ENCODE measurements at regions not wholly inside any gene's neighbourhood (a gene's known extent, or its start where the extent isn't known, plus 50 kb on each side); places are given as distances from the start of the nearest gene placed in this dataset.

DNA sequence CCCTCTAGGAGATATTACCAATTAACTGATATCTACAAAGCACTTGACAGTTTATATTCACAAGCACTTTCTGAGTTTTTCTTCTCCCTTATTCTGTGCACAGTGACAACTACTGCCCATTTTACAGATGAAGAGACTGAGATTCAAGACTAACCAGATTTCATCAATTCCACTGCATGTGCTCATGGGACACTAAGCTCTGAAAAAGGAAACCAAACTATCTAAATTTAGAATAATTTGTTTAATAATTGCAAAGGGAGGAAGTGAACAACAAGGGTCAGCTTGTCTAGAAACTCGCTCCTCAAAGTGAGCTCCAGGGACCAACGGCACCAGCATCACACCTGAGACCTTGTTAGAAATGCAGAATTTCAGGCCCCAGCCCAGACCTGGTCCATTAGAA, 50.8 kb upstream of the MYLIP start:
- DNase-seq: no peak

DNA sequence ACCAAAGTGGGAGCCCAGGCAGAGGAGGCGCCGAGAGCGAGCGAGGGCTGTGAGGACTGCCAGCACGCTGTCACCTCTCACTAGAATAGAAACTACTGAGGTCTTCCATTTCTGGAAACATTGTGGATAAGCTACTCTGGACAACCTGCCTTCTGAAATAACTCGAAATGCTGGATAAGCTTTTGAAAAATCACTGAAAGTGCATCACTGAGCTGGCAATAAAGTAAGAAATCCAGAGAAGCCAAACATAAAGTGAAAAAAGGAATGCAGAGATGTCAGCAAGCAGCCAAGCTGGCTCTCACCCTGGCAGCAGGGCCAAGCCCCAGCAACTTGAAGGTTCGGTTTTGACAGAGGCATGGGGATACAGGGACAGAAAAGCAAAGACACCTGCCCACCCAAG, 59.2 kb upstream of the MYLIP start:
- no peak for DNase-seq

DNA sequence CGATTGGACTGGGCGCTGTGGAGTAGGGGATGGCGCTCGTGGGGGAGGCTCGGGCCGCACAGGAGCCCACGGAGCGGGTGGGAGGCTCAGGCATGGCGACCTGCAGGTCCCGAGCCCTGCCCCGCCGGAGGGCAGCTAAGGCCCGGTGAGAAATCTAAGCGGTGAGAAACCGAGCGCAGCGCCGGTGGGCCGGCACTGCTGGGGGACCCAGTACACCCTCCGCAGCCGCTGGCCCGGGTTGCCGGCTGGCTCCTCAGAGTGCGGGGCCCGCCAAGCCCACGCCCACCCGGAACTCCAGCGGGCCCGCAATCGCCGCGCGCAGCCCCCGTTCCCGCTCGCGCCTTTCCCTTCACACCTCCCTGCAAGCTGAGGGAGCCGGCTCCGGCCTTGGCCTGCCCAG, 59.7 kb upstream of the MYLIP start:
- DNase-seq: no peak

DNA sequence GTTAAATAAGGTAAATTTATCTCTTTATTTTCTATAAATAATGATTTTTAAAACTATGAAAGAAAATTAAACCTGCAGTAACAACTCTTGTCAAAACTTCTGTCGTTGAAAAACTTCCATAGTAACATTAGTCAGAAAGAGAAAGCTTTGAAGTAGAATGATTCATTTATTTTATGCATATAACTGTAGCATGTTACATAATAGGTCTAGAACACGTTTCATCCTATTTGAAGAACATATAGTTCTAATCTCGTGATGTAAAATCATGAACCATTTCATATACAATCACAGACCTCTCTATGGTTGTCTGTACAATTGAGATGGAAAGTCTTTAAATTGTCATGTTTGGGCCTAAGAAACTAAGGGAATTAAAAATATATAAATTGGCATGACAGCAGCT, 61.3 kb upstream of the MYLIP start:
- no peak for DNase-seq

DNA sequence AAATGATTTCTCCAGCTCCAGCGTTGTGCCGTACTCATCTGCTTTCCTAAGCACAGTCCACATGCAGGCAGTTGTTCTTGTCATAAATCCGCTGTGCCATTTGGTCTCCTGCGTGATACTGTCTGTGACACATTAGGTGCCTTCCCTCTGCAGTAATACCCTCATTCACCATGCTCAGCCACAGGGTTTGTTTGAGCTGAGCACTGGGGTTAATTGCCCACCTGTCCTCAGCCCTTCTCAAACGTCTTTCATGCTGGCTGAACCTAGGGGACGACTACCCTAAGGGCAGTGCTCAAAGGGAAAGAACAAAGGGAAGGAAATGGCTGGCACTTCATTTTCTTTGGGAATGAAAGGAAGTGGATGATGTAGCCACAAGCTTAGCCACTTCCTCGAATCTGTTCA, 64.2 kb upstream of the MYLIP start:
- DNase-seq: no peak

DNA sequence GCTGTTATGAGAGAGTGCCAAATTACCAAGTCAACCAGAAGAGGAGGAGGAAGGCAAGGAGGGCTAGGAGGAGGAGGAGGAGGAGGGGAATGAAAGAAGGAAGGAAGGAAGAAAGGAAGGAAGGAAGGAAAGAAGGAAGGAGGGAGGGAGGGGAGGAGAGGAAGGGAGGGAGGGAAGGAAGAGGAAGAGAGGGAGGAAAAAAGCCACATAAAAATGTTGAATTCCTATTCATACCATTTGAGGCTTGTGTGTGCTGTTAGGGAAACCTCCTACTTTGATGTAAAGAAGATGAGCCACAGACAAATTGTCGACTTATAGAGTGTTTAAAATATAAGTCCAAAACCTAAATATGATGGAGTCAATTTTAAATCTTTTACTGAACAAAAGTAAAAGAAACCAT, 65.3 kb upstream of the MYLIP start:
- DNase-seq: no peak

DNA sequence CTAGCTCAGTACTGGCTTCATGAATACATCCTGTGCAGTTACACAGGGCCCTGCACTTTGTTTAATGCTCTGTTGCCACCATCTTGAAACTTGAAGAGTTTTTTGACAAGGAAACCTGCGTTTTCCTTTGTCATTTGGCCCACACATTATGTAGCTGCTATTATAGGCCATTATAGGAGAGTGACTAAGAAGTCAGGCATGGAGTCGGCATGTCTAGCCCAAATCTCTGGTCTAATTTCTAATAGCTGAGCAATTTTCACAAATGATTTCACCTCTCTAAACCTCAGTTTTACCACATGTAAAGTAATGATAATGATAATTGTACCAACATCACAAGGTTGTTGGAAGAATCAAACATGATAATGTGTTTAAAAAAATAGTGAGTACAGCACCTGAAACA, 67.1 kb upstream of the MYLIP start:
- no peak for DNase-seq

DNA sequence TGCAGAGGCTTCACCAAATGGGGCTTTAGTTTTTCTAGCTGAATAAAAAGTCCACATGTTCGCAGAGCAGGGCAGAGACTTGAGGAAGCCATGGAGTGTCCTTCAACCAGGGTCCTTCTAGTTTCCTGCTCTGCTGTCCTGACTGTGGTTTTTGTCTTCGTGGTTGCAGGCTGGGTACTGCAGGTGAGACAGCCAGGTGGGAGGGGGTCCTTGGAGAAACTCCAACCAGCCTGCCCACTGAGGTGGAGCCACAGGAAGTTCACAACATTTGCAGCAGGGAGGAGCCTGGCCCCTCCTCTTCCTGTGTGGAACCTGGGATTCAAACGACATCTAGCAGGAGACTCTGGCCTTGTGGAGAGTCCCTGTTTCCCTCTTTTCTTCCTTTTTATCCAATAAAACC, 68.8 kb upstream of the MYLIP start:
- DNase-seq: no peak

DNA sequence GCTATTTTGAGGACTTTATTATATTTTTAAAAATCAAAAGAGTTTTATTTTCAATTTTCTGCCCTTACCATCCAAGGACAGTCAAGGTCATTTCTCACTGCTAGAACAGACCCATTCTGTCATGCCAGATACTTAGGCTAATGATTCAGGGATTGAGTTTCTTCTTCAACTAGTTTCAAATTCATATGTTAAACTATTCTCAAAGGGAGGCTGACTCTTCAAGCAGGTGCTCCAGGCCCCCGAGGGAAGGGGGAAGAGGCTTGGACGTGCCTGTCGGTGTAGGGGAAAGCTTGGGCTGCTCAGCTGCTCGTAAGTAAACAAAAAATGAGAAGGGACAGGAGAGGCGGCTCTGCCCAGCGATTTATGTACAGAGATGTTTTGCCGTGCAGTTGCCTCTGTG, 69.4 kb upstream of the MYLIP start:
- DNase-seq: no peak

DNA sequence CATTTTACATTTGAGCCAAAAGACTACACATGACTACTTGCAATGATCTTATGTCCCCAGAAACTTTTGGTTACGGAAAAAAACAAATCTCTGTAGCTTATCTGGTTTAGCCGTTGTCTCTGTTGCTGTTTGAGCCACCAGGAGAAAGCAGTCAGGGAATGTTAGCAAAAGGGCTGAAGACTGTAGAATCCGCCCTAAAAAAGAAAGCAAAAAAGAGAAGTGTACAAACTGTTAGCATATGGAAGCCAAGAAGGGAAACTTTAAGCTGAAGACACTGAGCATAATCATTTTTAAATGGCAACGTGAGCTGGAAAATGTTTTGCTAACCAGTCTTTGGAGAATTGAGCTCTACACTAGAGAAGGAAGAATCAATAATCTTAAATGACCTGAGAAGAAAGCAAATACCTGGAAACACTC, 69.9 kb upstream of the MYLIP start:
- no peak for DNase-seq

DNA sequence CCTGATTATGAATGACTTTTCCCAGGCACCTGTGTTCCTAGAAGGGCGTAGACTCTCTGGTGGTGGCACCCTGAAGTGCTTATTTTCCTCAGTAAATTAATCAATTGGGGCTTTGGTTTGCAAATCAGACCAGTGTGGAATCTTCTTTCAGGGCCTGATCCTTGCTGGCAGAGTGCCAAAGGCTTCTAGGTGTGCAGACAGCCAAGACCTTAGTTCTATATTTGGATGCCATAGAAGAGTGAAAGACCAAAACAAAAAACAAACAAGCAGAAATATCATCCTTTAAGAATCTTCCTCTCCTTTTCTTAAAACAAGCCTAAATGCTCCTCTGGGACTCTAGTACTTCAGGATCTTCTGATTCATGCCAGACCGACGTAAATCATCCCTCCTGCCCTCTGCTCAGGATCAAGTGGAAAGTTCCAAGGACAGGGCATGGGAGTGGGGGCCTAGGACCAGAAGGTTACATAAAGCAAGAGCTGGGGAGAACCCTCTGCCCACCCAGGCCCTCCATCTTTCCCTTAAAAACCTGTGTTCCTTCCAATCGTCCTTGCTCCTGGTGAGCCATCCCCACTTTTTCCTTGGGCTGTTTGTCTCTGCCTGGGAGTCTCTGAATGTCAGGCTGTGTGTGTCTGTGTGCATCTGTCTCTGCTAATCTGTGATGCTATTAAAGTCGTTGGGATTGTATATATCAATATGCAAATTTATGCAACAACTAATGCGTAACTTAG, 70.5 kb upstream of the MYLIP start:
- no peak for DNase-seq

DNA sequence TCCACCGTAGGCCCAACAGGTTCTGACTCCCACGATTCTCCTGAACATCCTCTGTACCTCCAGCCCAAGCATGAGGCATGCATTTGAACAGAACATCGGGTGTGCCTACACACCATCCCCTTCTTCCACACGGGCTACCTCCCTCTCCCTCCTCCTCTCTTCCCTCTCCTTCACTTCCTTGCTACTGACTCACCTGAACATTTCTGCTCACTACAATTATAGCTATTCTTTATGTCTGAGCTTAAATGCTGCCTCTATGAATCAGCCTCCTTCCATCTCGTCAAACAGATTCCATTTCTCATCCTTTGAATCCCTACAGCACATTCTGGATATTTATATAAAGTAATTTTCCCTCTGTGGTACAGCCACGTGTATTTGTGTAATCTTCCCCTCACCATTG, 71.4 kb upstream of the MYLIP start:
- DNase-seq: no peak

DNA sequence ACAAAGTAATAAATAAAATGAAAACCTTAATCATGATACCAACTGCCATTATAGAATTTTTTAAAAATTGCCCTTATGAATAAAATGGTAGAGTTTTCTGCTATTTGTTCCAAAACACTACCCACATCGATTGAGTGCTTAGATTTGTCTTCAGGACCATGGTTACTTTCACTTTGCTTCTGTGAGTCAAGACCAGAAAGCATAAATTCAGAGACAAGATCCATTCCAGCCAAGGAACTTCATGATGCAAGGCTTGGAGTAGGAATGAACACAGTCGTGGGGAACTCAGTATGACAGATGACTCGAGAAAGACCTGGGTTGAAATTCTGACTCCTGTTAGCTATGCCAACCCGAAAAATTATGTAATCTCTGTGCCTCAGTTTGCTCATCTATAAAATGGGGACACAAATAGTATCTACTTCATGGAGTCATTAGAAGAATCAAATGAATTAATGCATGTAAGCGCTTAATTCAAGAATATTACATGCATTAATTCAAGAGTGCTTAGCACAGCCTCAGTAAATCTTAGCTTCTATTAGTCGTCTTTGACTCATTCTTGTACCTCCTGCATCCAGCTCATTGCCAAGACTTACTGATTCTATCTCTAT, 72.5 kb upstream of the MYLIP start:
- DNase-seq: no peak

DNA sequence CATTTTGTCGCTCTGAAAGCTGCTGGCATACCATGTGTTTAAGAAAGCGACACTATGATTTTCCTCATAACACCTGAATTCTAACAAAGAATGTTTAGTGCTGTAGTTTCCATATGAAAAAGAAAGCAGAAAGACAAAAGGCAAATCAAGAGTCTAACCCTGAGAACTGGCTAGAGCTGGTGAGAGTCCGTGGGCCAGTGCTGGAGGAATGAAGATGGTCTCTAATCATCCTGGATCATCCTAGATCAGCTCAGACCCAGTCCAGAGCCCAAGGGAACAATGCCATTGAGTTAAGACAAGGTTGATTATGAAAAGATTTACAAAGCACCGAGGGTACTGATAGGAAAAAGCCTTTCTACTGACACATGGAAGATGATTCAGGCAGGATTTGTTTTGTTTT, 73.0 kb upstream of the MYLIP start:
- DNase-seq: no peak

DNA sequence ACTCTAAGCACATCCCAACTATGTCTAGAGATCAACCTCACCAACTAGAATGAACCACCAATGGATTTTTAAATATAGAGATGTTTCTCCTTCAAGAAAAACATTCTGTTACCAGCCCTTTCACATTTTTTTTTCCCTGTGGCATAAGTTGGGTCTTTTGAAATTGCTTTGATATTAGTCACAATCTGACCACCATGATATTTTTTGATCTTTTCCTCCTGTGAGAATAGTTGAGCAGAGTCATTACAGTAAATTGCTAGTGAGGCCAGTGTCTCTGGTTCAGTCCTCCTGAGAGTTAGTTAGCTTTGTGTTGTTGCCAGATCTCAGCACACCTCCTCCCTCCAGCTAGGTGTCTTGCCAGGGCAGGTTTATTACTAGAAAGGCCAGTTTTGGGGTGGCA, 79.7 kb upstream of the MYLIP start:
- no peak for DNase-seq

DNA sequence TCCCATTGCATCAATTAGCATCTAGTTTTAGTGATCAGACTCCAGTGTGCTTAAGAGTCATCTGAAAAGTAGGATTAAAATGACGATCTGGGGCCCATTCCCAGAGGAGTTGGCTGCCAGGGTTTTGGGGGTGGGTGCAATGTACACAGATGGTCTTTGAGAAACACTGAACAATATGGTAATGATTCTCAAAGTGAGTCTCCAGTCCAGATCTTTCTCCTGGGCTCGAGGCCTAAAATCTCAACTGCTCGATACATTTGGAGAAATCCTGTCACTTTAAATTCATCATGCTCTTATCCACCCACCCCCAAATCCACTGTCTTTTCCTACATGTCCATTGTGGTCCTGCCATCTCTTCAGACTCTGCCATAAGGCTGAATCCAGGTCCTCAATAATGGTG, 80.7 kb upstream of the MYLIP start:
- DNase-seq: no peak

DNA sequence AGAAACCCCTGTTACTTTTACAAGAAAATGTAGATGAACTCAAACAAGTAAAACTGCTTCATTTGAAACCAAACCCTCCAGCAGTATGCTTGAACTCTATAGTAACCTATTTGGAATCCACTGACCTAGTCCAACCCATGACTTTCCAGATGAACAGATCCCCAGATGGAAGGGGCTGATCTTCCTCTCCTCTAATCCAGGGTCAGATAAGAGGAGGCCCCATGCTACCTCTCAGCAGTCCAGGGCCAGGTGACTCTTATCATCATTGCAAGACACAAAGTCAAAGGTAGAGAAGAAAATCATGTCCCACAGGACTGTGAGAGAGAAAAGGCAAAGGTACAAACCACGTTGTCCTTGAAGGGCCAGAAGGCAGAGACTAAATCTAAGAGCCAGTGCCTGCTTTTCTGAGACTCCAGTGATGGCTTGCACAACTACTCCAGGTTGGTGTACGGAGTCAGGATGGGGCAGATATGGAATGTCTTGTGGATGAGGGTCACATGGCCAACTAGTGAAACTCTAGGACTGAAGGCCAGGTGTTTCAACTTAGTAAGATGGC, 81.4 kb upstream of the MYLIP start:
- no peak for DNase-seq

DNA sequence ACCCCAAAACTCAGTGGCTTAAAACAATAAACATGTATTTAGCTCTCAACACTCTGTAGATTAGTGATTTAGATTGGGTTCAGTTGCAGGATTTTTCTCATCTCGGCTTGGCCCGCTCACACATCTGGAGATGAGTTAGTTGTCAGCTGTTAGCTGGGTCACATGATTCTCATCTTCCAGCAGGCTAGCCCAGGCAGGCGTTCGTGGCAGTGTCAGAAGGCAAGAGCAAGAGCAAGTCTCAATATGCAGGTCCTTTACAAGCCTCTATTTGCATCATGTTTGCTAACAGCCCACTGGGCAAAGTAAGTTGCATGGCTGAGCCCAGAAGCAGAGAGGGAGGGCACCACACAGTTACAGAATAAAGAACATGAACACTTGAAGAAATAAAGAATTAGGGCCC, 83.6 kb upstream of the MYLIP start:
- no peak for DNase-seq

DNA sequence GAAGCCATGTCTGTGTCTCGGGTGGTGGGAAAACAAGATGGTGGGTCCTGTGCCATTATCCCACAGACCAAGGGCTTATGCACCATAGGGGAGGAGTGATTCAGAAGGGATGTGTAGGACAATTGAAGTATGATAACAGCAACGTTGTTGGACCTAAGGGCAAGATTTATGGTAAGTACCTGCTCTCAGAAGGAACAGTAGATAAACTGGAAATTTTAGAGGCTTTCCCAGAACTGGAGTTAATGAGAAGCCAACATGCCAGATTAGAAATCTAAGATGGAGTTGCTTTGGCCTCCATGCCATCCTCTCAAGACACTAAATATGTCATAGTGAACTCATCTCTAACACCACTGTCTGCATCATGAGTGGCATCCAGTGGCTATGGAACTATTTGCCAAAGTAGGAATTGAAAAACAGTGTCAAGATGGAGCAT, 84.7 kb upstream of the MYLIP start:
- no peak for DNase-seq

DNA sequence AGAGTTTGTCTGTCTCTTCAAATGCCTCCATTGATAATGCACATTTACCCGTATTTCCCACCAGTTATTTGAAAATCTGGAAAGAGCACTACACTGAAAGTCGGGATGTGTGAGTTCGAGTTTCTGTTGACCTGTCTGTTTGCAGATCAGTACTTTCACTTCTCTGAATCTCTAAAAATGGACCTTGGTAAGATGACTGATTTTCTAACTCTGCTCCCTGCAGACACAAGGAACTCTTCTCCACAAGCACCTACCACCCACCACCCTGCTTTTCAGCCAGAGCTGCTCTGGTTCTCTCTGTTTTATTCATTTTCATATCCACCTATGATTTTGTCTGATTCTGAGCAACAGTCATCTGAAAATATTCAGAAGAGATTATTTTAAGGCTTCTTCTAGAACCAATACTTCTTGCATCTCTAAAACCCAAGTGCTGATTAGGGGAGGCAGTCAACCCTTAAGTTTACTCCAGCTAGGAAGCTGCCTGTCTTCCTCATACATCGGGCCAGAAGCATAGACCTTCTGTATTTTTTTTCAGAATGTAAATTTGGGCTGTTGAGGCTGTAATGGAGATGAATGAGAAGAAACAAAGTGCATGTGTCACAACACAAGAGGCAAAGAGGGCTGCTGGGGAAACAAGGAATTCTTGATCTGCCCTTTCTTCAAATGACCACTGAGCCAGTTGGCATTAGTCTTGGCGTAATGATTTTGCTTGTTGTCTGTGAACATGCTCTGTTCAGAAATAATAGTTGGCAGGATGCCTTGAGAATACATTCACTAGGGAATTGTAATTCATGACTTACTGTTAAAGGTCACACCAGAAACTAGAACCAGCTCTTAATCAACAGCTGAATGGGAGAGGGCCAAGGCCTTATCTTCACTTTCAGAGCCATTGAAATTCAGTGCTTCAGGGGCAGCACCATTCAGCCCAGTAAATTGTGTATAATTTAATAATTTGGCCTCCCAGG, 85.4 kb upstream of the MYLIP start:
- DNase-seq: no peak

DNA sequence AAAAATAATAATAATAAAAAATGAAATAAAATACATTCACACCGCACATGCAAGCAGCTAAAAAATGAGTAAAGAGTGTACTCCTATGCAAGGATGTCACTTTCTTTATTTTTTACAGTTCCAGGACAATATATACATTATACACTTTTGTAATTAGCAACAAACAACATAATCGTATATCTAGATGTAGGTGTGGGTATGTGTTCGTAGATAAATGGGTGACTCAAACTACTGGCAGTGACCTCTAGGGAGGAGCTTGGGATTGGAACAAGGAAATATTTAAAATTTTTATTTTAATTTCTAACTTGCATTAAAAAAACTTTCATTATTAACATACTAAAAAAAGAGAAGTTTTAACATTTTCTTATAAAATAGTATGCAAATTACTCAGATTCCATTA, 86.1 kb upstream of the MYLIP start:
- DNase-seq: no peak

DNA sequence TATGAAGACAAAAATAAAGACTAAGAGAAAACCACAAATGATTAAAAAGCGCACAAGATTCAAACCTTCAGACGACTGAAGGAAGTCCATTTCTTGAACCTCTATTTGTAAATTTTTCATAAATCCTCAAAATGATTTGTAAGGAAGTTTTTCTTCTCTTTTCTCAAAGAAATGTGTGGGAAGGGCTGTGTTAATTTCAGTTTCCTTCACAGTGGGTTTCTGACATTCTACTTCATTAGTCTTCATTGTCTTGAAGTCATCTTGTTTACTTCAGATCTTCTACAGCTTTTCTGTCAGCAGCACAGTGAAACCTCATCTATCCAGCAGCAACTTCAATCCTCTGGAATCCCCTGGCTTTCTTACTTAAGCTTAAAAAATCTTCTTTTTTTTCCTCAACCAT, 87.6 kb upstream of the MYLIP start:
- DNase-seq: no peak

DNA sequence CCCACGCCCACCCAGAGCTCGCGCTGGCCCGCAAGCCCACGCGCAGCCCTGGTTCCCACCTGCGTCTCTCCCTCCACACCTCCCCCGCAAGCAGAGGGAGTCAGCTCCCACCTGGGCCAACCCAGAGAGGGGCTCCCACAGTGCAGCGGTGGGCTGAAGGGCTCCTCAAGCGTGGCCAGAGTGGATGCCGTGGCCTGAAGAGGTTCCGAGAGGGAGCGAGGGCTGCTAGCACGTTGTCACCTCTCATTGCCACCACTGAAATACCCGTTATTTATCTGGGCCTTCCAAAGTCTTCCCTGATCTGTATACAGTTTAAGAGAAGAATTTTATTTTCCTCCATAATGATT, 88.3 kb upstream of the MYLIP start:
- no peak for DNase-seq

Measured in activated CD8-positive, alpha-beta memory T cell treated with anti-CD3 and anti-CD28 coated beads, Interleukin-2, amount 50 U/mL, for 48 hours (primary cell).